ENCODE measurements at regions not wholly inside any gene's neighbourhood (a gene's known extent, or its start where the extent isn't known, plus 50 kb on each side); places are given as distances from the start of the nearest gene placed in this dataset.

- Histone ChIP-seq H3K4me3 (no peak overlapping the region), H3K4me1 (no peaks in the 10 kb centered on the region), H3K27ac (no peak overlapping the region), H3K36me3 (no peaks in the 10 kb centered on the region), H3K27me3 (no peaks in the 10 kb centered on the region), H3K9me3 (no peaks in the 10 kb centered on the region)
- TF ChIP-seq POLR2AphosphoS5 (IDR thresholded peaks at IDR 0.05; ENCODE audit: insufficient read depth in 1 of 2, low read depth in 1 of 2) (no peak), POLR2A (IDR thresholded peaks at IDR 0.05) (no peak), CTCF (IDR thresholded peaks at IDR 0.05) (no peak)
- DNase-seq (ENCODE audit: extremely low spot score in 2 of 2): no peak
- intact Hi-C loops (cut with DNase I): no loop called here
These were observed 831.8 kb downstream of the MAFB start for GRCh38 chr20:39857187-39857586.

GRCh38 chr20:39855799-39856198, 833.2 kb downstream of the MAFB start:
- Histone ChIP-seq H3K36me3 (no peaks in the 10 kb centered on the region), H3K4me3 (no peak overlapping the region), H3K9me3 (no peaks in the 10 kb centered on the region), H3K27ac (no peak overlapping the region), H3K27me3 (no peaks in the 10 kb centered on the region), H3K4me1 (peaks cover 3% of the 10 kb centered on the region)
- intact Hi-C loops (cut with DNase I): no loop called here
- TF ChIP-seq CTCF (IDR thresholded peaks at IDR 0.05) (no peak), POLR2A (IDR thresholded peaks at IDR 0.05) (no peak), POLR2AphosphoS5 (IDR thresholded peaks at IDR 0.05; ENCODE audit: insufficient read depth in 1 of 2, low read depth in 1 of 2) (no peak)
- no peak for DNase-seq (ENCODE audit: extremely low spot score in 2 of 2)

- H3K4me3 ChIP-seq: no peak overlapping the region
- DNase-seq (ENCODE audit: extremely low spot score in 2 of 2): no peak
- H3K4me1 ChIP-seq: peaks cover 11% of the 10 kb centered on the region
- H3K27ac ChIP-seq: no peak overlapping the region
- TF ChIP-seq POLR2AphosphoS5 (IDR thresholded peaks at IDR 0.05; ENCODE audit: insufficient read depth in 1 of 2, low read depth in 1 of 2) (no peak), POLR2A (IDR thresholded peaks at IDR 0.05) (no peak), CTCF (IDR thresholded peaks at IDR 0.05) (no peak)
- no peaks in the 10 kb centered on the region for H3K27me3 ChIP-seq
- H3K9me3 ChIP-seq: no peaks in the 10 kb centered on the region
- no peaks in the 10 kb centered on the region for H3K36me3 ChIP-seq
- intact Hi-C loops (cut with DNase I): no loop called here
These were observed 834.0 kb downstream of the MAFB start for GRCh38 chr20:39855056-39855455.

- DNase-seq (ENCODE audit: extremely low spot score in 2 of 2): no peak
- H3K36me3 ChIP-seq: no peaks in the 10 kb centered on the region
- intact Hi-C loops (cut with DNase I): no loop called here
- no peaks in the 10 kb centered on the region for H3K27me3 ChIP-seq
- H3K9me3 ChIP-seq: no peaks in the 10 kb centered on the region
- no peak overlapping the region for H3K4me3 ChIP-seq
- TF ChIP-seq POLR2A (IDR thresholded peaks at IDR 0.05) (no peak), CTCF (IDR thresholded peaks at IDR 0.05) (no peak), POLR2AphosphoS5 (IDR thresholded peaks at IDR 0.05; ENCODE audit: insufficient read depth in 1 of 2, low read depth in 1 of 2) (no peak)
- no peak overlapping the region for H3K27ac ChIP-seq
- H3K4me1 ChIP-seq: peaks cover 20% of the 10 kb centered on the region
These were observed 835.4 kb downstream of the MAFB start for GRCh38 chr20:39853636-39854035.

GRCh38 chr20:39853050-39853449, 836.0 kb downstream of the MAFB start:
- Histone ChIP-seq H3K36me3 (no peaks in the 10 kb centered on the region), H3K4me1 (peaks cover 20% of the 10 kb centered on the region), H3K9me3 (no peaks in the 10 kb centered on the region), H3K27ac (no peak overlapping the region), H3K27me3 (no peaks in the 10 kb centered on the region), H3K4me3 (no peak overlapping the region)
- no peak for DNase-seq (ENCODE audit: extremely low spot score in 2 of 2)
- TF ChIP-seq CTCF (IDR thresholded peaks at IDR 0.05) (no peak), POLR2A (IDR thresholded peaks at IDR 0.05) (no peak), POLR2AphosphoS5 (IDR thresholded peaks at IDR 0.05; ENCODE audit: insufficient read depth in 1 of 2, low read depth in 1 of 2) (no peak)
- intact Hi-C loops (cut with DNase I): no loop called here
